IgD-negative memory B cell (primary cell): ENCODE measurements at regions not wholly inside any gene's neighbourhood (a gene's known extent, or its start where the extent isn't known, plus 50 kb on each side); places are given as distances from the start of the nearest gene placed in this dataset.
"Not testable (repeated sequence)": the region's sequence is repeated elsewhere in the genome, so short reads cannot be mapped to it uniquely, and the experiment has no call there.

Experiments used
- H3K27ac Mint-ChIP-seq, 3 donors: one replicate each; pipeline ENCODE4 v1.8.0; 2020 to 2022; ENCODE audit warnings: mild to moderate bottlenecking in 3 of 3, mixed read lengths in 3 of 3, moderate library complexity in 1 of 3
- H3K27me3 Mint-ChIP-seq: one replicate; pipeline ENCODE4 v1.8.0; 2021; ENCODE audit warnings: mixed read lengths
- H3K36me3 Mint-ChIP-seq: one replicate; pipeline ENCODE4 v1.8.0; 2020; ENCODE audit warnings: mild to moderate bottlenecking, mixed read lengths
- H3K4me1 Mint-ChIP-seq, 3 donors: one replicate each; pipeline ENCODE4 v1.8.0; 2020 to 2022; ENCODE audit warnings: mixed read lengths in 3 of 3, mild to moderate bottlenecking in 1 of 3
- H3K4me3 Mint-ChIP-seq, 4 donors: one replicate each; pipeline ENCODE4 v1.8.0; 2020 to 2022; ENCODE audit warnings: mild to moderate bottlenecking in 4 of 4, mixed read lengths in 4 of 4, moderate library complexity in 3 of 4
- H3K9me3 Mint-ChIP-seq, 3 donors: one replicate each; pipeline ENCODE4 v1.8.0; 2020 to 2021; ENCODE audit warnings: mixed read lengths in 3 of 3, mild to moderate bottlenecking in 1 of 3

DNA sequence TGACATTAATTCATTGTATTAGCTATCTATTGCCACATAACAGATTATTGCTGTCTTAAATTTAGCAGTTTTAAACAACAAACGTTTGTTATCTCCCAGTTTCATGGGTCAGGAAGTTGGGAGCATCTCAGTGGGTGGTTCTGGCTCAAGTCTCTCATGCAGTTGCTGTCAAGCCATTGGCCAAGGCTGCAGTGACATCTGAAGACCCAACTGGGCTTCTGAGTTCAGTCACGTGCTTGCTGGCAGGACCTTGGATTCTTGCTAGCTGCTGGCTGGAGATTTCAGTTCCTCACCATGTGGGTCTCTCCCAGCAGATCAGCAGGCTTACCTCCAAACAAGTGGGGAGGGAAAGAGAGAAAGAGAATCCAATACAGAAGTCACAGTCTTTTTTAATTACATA, 152.6 kb upstream of the EXOC2 start:
- no peaks in the 10 kb centered on the region for H3K36me3 Mint-ChIP-seq
- H3K9me3 Mint-ChIP-seq, result peaks cover 0 to 5% (median 0%) of the 10 kb centered on the region in 3 donors
- H3K27ac Mint-ChIP-seq, result no peak overlapping the region
- peaks cover 5% of the 10 kb centered on the region for H3K27me3 Mint-ChIP-seq
- no peaks in the 10 kb centered on the region for H3K4me1 Mint-ChIP-seq
- no peak overlapping the region for H3K4me3 Mint-ChIP-seq

DNA sequence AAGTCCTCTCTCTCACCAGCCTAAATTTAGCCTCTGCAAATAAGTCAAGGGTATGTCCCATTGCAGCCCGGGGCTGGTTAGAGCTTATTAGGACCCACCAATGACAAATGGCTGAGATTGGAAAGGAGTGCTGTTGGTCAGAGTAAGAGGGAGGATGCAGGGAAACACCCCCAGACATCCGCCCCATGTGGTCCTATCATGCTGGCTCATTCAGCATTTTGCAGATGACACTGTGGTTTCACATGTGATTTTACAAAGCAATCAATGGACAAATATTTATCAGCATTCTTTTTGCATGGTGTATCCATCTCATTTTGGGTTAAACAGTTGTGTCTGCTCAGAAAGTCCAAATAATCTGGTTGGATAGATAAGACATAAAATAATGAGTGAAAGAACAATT, 152.2 kb upstream of the EXOC2 start:
- Mint-ChIP-seq H3K27me3 (peaks cover 5% of the 10 kb centered on the region), H3K27ac (no peak overlapping the region), H3K9me3 (peaks cover 0 to 4% (median 3%) of the 10 kb centered on the region in 3 donors), H3K4me1 (no peaks in the 10 kb centered on the region), H3K36me3 (no peaks in the 10 kb centered on the region), H3K4me3 (no peak overlapping the region)

DNA sequence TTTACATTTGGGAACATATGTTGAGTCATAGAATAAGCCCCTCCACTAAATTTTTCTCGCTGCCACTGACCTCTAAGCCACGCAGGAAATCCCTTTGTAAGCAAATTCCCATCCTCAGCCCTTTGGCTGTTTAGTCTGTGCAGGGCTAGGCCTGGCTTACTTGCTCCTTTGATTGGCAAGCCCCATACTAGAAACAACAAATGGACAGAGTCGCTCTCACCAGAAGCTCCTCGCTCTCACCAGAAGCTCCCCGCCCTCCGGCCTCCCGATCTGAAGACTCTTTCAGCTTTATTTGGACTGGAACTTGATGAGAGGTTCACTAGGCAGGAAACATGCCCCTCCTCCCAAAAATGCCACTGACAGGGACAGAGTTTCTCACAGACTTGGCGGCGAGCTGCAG, 149.2 kb upstream of the EXOC2 start:
- Mint-ChIP-seq H3K4me1 (no peaks in the 10 kb centered on the region), H3K27ac (no peak overlapping the region), H3K27me3 (peaks cover 11% of the 10 kb centered on the region), H3K9me3 (peaks cover 0 to 10% (median 5%) of the 10 kb centered on the region in 3 donors), H3K36me3 (no peaks in the 10 kb centered on the region), H3K4me3 (no peak overlapping the region)

DNA sequence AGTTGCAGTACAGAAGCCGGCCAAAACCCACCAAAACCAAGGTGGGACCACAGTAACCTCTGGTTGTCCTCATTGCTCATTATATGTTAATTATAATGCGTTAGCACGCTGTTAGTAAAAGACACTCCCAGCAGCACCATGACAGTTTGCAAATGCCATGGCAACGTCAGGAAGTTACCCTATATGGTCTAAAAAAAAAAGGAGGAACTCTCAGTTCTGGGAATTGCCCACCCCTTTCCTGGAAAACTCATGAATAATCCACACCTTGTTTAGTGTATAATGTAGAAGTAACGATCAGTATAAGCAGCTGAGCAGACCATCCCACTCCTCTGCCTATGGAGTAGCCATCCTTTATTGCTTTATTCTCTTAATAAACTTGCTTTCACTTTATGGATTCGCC, 148.6 kb upstream of the EXOC2 start:
- Mint-ChIP-seq H3K27ac (no peak overlapping the region), H3K27me3 (peaks cover 9% of the 10 kb centered on the region), H3K36me3 (no peaks in the 10 kb centered on the region), H3K4me3 (no peak overlapping the region), H3K4me1 (no peaks in the 10 kb centered on the region), H3K9me3 (peaks cover 0 to 10% (median 5%) of the 10 kb centered on the region in 3 donors)

DNA sequence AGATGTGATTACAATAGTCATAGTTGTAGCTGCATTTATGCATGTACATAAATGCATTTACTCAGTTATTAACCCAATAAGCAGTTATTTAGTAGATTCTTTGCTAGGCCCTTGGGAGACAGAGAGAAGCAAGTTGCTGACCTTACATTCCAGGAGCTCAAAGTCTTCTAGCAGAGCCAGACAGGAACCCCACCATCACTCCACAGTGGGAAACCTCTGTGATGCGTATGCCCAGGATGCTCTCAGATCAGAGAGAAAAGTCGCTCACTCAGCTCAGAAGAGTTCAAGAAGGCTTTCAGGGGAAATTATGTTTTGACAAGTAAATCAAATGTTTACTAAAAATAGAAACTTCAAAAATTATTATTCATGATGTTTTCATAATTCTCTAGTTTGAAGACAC, 146.3 kb upstream of the EXOC2 start:
- no peak overlapping the region for H3K27ac Mint-ChIP-seq
- H3K27me3 Mint-ChIP-seq, result peaks cover 9% of the 10 kb centered on the region
- H3K36me3 Mint-ChIP-seq, result no peaks in the 10 kb centered on the region
- no peaks in the 10 kb centered on the region for H3K4me1 Mint-ChIP-seq
- peaks cover 3 to 10% (median 5%) of the 10 kb centered on the region in 3 donors for H3K9me3 Mint-ChIP-seq
- no peak overlapping the region for H3K4me3 Mint-ChIP-seq

DNA sequence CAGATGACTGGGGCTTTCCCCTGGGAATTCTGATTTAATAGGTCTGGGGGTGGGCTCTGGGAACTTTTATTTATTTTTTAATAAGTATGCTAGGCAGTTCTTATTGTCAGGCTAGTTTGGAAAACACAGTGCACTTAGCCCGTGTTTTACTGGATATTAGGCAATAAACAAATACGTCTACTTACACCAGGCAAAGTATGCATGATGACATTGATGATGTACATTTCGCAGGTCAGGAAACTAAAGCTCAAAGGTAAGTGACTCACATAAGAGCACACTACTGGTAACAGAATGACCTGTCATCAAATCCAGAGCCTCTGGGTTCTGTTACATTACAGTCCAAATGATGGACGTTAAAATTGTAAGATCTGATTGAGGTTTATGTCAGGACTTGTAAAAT, 144.4 kb upstream of the EXOC2 start:
- no peak overlapping the region for H3K27ac Mint-ChIP-seq
- peaks cover 9% of the 10 kb centered on the region for H3K27me3 Mint-ChIP-seq
- H3K4me3 Mint-ChIP-seq, result no peak overlapping the region
- peaks cover 3 to 10% (median 7%) of the 10 kb centered on the region in 3 donors for H3K9me3 Mint-ChIP-seq
- H3K36me3 Mint-ChIP-seq, result no peaks in the 10 kb centered on the region
- H3K4me1 Mint-ChIP-seq, result no peaks in the 10 kb centered on the region

DNA sequence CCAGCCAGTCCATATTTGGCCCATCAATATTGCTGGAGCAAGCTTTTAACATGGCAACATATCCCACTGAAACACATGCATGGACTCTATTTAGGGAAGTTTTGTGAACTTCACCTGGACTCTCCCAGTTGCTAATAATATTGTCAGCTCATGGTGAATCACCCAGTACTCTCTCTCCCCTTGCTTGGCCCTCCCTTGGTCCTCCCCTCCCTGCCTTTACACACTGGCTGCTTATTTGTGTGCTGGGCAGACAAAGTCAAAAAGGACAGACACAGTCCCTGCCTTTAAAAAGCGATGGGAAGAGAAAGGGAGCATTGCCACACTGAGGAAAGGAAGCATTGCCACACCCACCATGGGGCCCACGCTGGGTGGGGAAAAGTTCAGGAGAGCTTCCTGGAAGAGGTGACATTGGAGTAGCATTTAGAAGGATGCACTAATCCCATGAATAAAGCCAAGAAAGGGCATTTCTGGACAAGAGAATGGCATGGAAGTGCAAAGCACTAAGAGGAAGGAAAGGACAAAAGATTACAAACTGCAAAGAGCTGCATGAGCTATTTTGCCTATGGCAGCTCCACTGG, 143.4 kb upstream of the EXOC2 start:
- Mint-ChIP-seq H3K4me1 (no peaks in the 10 kb centered on the region), H3K36me3 (no peaks in the 10 kb centered on the region), H3K27me3 (peaks cover 9% of the 10 kb centered on the region)

DNA sequence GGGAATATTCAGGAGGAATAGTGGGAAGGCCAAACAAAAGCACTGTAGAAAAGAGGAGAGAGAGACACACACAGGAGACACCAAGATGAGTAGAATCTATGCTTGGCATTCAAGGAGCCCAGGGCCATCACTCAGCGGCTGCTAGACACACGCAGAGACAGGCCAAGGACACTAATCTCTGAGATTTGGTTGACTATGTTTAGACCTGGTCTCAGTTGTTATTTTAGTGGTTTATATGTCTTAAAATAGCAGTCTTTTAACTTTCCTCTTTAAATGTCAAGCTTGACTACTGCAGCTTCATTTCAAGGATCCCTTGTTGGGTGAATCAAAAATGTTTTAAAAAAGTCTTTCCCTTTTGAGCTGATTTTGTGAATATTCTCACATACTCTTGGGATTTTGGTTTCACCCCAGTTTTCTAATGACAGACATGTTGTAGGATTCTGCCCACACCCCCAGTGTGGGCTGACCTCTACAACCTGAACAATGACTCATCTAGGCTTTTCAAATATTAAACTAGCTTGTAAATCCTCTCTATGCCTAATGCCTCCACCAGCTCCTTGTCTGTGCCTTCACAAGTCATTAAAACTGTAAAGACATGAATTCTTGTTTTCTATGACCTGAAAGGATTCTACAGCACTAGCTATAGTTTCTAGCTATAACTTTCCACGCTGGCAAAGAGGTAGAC, 142.7 kb upstream of the EXOC2 start:
- Mint-ChIP-seq H3K27ac (peak overlapping the region in 1 of 3 donors; percentile 50), H3K36me3 (no peaks in the 10 kb centered on the region), H3K4me1 (no peaks in the 10 kb centered on the region)

More for the DNA sequence above, 143.4 kb upstream of the EXOC2 start:
- Mint-ChIP-seq H3K27ac (peak overlapping the region in 2 of 3 donors; percentile 23 to 50), H3K9me3 (peaks cover 3 to 10% (median 7%) of the 10 kb centered on the region in 3 donors), H3K4me3 (no peak overlapping the region)

DNA sequence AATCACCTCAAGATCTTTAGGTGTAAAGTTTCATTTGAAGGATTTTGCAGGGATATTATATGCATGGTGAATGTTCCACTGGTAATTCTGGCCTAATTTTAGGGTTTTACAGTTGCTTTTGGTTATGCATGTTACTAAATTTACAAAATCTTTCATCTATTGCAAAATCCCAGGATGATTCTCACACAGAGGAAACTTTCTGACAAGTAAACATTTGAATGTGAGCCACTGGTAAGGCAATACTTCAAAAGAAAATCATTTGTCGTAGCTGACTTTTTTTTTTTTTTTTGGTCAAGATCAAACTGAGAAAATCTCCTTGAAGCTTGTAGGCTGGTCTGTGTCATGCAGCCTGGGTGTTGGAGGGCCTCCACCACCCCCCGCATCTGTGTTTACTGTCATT, 141.9 kb upstream of the EXOC2 start:
- Mint-ChIP-seq H3K36me3 (no peaks in the 10 kb centered on the region), H3K4me3 (no peak overlapping the region), H3K27ac (no peak overlapping the region), H3K9me3 (peaks cover 3 to 9% (median 3%) of the 10 kb centered on the region in 3 donors), H3K4me1 (no peaks in the 10 kb centered on the region), H3K27me3 (peaks cover 8% of the 10 kb centered on the region)

More for the DNA sequence above, 142.7 kb upstream of the EXOC2 start:
- Mint-ChIP-seq H3K9me3 (peaks cover 3 to 11% (median 10%) of the 10 kb centered on the region in 3 donors), H3K27me3 (peaks cover 8% of the 10 kb centered on the region), H3K4me3 (no peak overlapping the region)

DNA sequence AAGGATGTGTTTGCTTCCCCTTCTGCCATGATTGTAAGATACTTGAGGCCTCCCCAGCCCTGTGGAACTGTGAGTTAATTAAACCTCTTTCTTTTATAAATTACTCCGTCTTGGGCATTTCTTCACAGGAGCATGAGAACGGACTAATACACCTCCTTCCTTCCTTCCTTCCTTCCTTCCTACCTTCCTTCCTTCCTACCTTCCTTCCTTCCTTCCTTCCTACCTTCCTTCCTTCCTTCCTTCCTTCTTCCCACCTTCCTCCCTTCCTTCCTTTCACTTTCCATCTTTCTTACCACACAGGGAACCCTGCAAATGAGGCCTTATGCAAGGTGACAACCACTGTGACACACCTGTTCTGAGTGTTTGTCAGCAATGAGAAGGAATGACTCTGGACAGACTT, 141.3 kb upstream of the EXOC2 start:
- H3K9me3 Mint-ChIP-seq, result peaks cover 0 to 9% (median 3%) of the 10 kb centered on the region in 3 donors
- H3K27me3 Mint-ChIP-seq, result peaks cover 6% of the 10 kb centered on the region
- no peaks in the 10 kb centered on the region for H3K36me3 Mint-ChIP-seq
- H3K27ac Mint-ChIP-seq, result peak overlapping the region in 1 of 3 donors; percentile 67
- no peaks in the 10 kb centered on the region for H3K4me1 Mint-ChIP-seq
- no peak overlapping the region for H3K4me3 Mint-ChIP-seq

DNA sequence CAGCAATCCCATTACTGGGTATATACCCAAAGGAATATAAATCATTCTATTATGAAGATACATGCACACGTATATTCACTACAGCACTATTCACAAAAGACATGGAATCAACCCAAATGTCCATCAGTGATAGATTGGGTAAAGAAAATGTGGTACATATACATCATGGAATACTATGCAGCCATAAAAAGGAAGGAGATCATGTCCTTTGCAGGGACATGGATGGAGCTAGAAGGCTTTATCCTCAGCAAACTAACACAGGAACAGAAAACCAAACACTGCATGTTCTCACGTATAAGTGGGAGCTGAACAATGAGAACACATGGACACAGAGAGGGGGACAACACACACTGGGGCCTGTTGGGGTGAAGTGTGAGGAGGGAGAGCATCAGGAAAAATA, 139.9 kb upstream of the EXOC2 start:
- H3K27me3 Mint-ChIP-seq, H3K36me3 Mint-ChIP-seq, H3K9me3 Mint-ChIP-seq, H3K4me1 Mint-ChIP-seq, H3K4me3 Mint-ChIP-seq, H3K27ac Mint-ChIP-seq: not testable (repeated sequence)

DNA sequence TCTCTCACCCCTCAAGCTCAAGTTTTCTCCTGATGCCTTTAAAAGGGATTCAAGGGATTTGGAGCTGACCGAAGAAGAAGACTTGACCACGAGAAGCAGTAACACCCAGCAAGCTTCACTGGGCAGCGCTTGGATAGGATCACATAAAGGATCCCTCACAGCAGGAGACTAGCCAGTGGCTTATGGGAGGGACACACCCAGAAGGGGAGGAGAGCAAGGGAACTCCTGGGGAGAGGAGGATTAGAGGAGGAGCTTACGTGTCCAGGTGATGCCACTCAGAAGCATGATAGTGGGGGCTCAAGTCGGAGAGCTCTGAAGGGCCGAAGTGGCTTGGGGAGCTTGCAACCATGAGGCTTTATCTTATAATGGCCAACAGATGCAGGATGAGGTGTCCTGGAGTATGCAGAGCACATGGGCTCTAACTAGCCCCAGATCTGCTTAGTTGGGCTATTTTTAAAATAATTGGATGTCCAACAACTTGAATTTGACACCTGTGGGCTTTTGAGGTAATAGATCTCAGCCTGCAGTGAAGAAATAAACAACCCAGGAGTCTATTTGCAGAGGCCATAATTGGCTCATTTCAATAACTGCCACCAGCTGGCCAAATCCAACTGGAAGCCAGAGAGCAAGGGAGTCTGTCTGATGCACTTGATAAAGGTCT, 137.9 kb upstream of the EXOC2 start:
- H3K27ac Mint-ChIP-seq, result no peak overlapping the region
- H3K4me1 Mint-ChIP-seq, result peaks cover 0 to 1% (median 0%) of the 10 kb centered on the region in 3 donors
- H3K4me3 Mint-ChIP-seq, result no peak overlapping the region
- H3K36me3 Mint-ChIP-seq, result no peaks in the 10 kb centered on the region
- H3K9me3 Mint-ChIP-seq, result peaks cover 4 to 13% (median 4%) of the 10 kb centered on the region in 3 donors
- H3K27me3 Mint-ChIP-seq, result peaks cover 6% of the 10 kb centered on the region

DNA sequence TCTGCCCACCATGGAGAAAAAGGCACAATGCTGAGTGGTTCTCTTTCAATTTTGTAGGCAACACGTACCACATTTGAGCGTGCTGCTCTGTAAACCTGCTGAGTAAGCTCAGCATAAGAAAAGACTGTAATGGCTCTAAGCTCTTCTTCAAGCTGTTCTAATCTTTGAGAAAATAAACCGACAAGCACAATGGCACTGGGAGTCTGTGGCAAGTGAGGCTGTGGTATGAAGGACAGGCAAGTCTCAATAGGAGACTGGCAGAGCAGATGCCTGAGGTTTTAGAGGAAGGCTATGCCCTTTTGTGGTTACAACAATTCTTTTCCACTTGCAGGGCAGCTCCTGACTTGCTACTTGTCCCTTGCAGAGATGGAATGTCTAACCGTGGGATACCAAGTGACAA, 136.7 kb upstream of the EXOC2 start:
- peaks cover 0 to 1% (median 0%) of the 10 kb centered on the region in 3 donors for H3K4me1 Mint-ChIP-seq
- peaks cover 7% of the 10 kb centered on the region for H3K27me3 Mint-ChIP-seq
- no peak overlapping the region for H3K27ac Mint-ChIP-seq
- H3K4me3 Mint-ChIP-seq, result no peak overlapping the region
- H3K36me3 Mint-ChIP-seq, result no peaks in the 10 kb centered on the region
- peaks cover 4 to 19% (median 4%) of the 10 kb centered on the region in 3 donors for H3K9me3 Mint-ChIP-seq

DNA sequence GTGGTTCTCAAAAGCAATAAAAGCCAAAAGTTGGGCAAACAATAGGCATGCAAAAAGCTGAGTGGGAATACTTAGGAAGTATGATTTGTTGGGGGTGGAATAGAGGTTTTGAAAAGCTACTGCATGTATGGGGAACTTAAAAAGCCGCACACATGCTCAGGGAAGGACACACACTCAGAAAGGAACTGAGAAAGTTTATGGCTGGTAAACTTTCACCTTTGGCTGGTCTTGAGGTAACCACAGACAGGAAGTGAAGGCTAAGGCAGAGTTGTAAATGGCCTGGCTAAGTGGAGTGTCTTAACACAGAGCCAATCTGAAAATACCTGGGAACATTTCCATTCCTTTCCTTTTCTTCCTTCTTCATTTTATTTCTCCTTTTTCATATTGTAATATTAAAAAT, 134.5 kb upstream of the EXOC2 start:
- Mint-ChIP-seq H3K27ac (no peak overlapping the region), H3K27me3 (peaks cover 8% of the 10 kb centered on the region), H3K9me3 (peaks cover 2 to 17% (median 4%) of the 10 kb centered on the region in 3 donors), H3K36me3 (no peaks in the 10 kb centered on the region), H3K4me1 (peaks cover 0 to 1% (median 0%) of the 10 kb centered on the region in 3 donors), H3K4me3 (peak overlapping the region in 1 of 4 donors; percentile 39)

DNA sequence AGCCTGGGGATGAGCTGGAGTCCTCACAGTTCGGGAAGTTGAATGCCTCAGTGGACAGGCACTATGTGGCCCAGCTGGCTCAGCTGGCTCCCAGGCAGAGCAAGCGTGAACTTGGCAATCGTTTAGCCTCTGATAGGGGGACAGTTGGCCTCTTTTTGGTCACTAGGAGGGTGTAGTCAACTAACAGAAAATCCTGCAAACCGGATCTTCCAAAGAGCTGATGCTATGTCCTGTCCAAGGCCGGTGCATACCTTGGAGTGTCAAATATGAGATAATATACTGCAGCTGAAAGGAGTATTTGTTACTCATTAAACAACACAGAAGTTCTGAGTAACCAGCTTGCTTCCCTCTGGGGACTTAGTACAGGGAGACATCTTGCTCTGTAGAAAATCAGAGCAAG, 126.2 kb upstream of the EXOC2 start:
- H3K27me3 Mint-ChIP-seq, result peaks cover 17% of the 10 kb centered on the region

More for the DNA sequence above, 126.2 kb upstream of the EXOC2 start:
- Mint-ChIP-seq H3K4me1 (peaks cover 5 to 20% (median 9%) of the 10 kb centered on the region in 3 donors), H3K9me3 (peaks cover 0 to 2% (median 0%) of the 10 kb centered on the region in 3 donors), H3K4me3 (peak overlapping the region in 1 of 4 donors; percentile 12), H3K36me3 (no peaks in the 10 kb centered on the region), H3K27ac (no peak overlapping the region)
